Astrocyte (in vitro differentiated cells and primary cell): ENCODE measurements at regions not wholly inside any gene's neighbourhood (a gene's known extent, or its start where the extent isn't known, plus 50 kb on each side); places are given as distances from the start of the nearest gene placed in this dataset.
A peak's percentile ranks its signal among the peaks of the same experiment; 100 is the strongest.

Experiments
- DNase-seq: peaks from one replicate; pipeline ENCODE4 v3.0.0-alpha.2; 2010; ENCODE audit warnings: low read depth
- FAIRE-seq: peaks from 2 replicates; lab custom pipeline; 2011; peaks lifted over from hg19 to GRCh38; lab: Jason Lieb, UNC
- H2AFZ ChIP-seq: 2 replicates; pipeline ENCODE4 v1.6.0; 2012; ENCODE audit warnings: low read depth, low read length, inconsistent platforms
- H3K27ac ChIP-seq: 2 replicates; pipeline ENCODE4 v1.5.1; 2011; ENCODE audit warnings: low read depth, low read length, inconsistent platforms
- H3K27me3 ChIP-seq: 2 replicates; pipeline ENCODE4 v1.6.0; 2011; ENCODE audit warnings: low read length, inconsistent platforms; ENCODE audit not compliant: insufficient read depth
- H3K36me3 ChIP-seq: 2 replicates; pipeline ENCODE4 v1.5.1; 2011; ENCODE audit warnings: low read length, inconsistent platforms; ENCODE audit not compliant: insufficient read depth
- H3K4me1 ChIP-seq: 2 replicates; pipeline ENCODE4 v1.5.1; 2011; ENCODE audit warnings: low read length, inconsistent platforms; ENCODE audit not compliant: insufficient read depth
- H3K4me2 ChIP-seq: 2 replicates; pipeline ENCODE4 v1.6.0; 2012; ENCODE audit warnings: low read length, inconsistent platforms
- H3K4me3 ChIP-seq: 2 replicates; pipeline ENCODE4 v1.5.1; 2011; ENCODE audit warnings: low read depth, mild to moderate bottlenecking, low read length, inconsistent platforms; ENCODE audit not compliant: insufficient read depth
- H3K79me2 ChIP-seq: 2 replicates; pipeline ENCODE4 v1.6.0; 2012; ENCODE audit warnings: mild to moderate bottlenecking, low read length, inconsistent platforms; ENCODE audit not compliant: insufficient read depth
- H3K9ac ChIP-seq: 2 replicates; pipeline ENCODE4 v1.6.0; 2012; ENCODE audit warnings: mild to moderate bottlenecking, low read length, inconsistent platforms
- H3K9me3 ChIP-seq: 2 replicates; pipeline ENCODE4 v1.5.1; 2012; ENCODE audit warnings: low read depth, mild to moderate bottlenecking, low read length, inconsistent platforms; ENCODE audit not compliant: insufficient read depth
- H4K20me1 ChIP-seq: 2 replicates; pipeline ENCODE4 v1.6.0; 2012; ENCODE audit warnings: low read length, inconsistent platforms; ENCODE audit not compliant: insufficient read depth
- H3K27ac Mint-ChIP-seq: one replicate; pipeline ENCODE4 v1.8.0; 2021; ENCODE audit warnings: mild to moderate bottlenecking, mixed read lengths; ENCODE audit not compliant: unreplicated experiment
- H3K27me3 Mint-ChIP-seq: one replicate; pipeline ENCODE4 v1.8.0; 2021; ENCODE audit warnings: low read depth, mixed read lengths; ENCODE audit not compliant: unreplicated experiment
- H3K36me3 Mint-ChIP-seq: one replicate; pipeline ENCODE4 v1.8.0; 2021; ENCODE audit warnings: low read depth, mixed read lengths; ENCODE audit not compliant: unreplicated experiment
- H3K4me1 Mint-ChIP-seq: one replicate; pipeline ENCODE4 v1.8.0; 2021; ENCODE audit warnings: low read depth, mixed read lengths; ENCODE audit not compliant: unreplicated experiment
- H3K4me3 Mint-ChIP-seq: one replicate; pipeline ENCODE4 v1.8.0; 2021; ENCODE audit warnings: mild to moderate bottlenecking, moderate library complexity, mixed read lengths; ENCODE audit not compliant: unreplicated experiment
- H3K9me3 Mint-ChIP-seq: one replicate; pipeline ENCODE4 v1.8.0; 2021; ENCODE audit warnings: mild to moderate bottlenecking, mixed read lengths; ENCODE audit not compliant: unreplicated experiment
- CTCF ChIP-seq: IDR thresholded peaks from 2 replicates; pipeline ENCODE4 v1.5.1; 2011; ENCODE audit warnings: low read depth, mild to moderate bottlenecking, inconsistent platforms, low read length, moderate library complexity; ENCODE audit not compliant: insufficient read depth
- EZH2 ChIP-seq: IDR thresholded peaks from 2 replicates; pipeline ENCODE4 v1.6.1; 2012; ENCODE audit warnings: mild to moderate bottlenecking, low read length, inconsistent platforms; ENCODE audit not compliant: insufficient read depth

GRCh38 chr6:16819752-16820151, 58.5 kb upstream of the ATXN1 start:
- no peak overlapping the region for H3K27ac ChIP-seq
- H3K9me3 Mint-ChIP-seq = no peaks in the 10 kb centered on the region

GRCh38 chr6:16818992-16819626, 57.8 kb upstream of the ATXN1 start:
- no peaks in the 10 kb centered on the region for H3K79me2 ChIP-seq
- H3K36me3 Mint-ChIP-seq = no peaks in the 10 kb centered on the region
- H2AFZ ChIP-seq = no peak overlapping the region
- FAIRE-seq = no peak
- no peaks in the 10 kb centered on the region for H3K36me3 ChIP-seq
- H3K27ac ChIP-seq = no peak overlapping the region
- no peak for DNase-seq
- no peak overlapping the region for H3K9ac ChIP-seq
- H3K4me1 Mint-ChIP-seq = no peaks in the 10 kb centered on the region
- peaks cover 7% of the 10 kb centered on the region for H3K27me3 Mint-ChIP-seq
- H3K9me3 ChIP-seq = no peaks in the 10 kb centered on the region
- H3K9me3 Mint-ChIP-seq = no peaks in the 10 kb centered on the region
- peak overlapping the region; percentile 43 for H3K27ac Mint-ChIP-seq
- H3K27me3 ChIP-seq = no peaks in the 10 kb centered on the region
- H3K4me1 ChIP-seq = no peaks in the 10 kb centered on the region
- no peaks in the 10 kb centered on the region for H4K20me1 ChIP-seq
- TF ChIP-seq CTCF = no peak
- TF ChIP-seq EZH2 = no peak
- H3K4me2 ChIP-seq = no peak overlapping the region
- no peak overlapping the region for H3K4me3 Mint-ChIP-seq
- no peak overlapping the region for H3K4me3 ChIP-seq

More at GRCh38 chr6:16819752-16820151, 58.5 kb upstream of the ATXN1 start:
- H3K36me3 ChIP-seq = no peaks in the 10 kb centered on the region
- H3K79me2 ChIP-seq = no peaks in the 10 kb centered on the region
- no peaks in the 10 kb centered on the region for H3K27me3 ChIP-seq
- no peaks in the 10 kb centered on the region for H3K4me1 ChIP-seq
- peaks cover 7% of the 10 kb centered on the region for H3K27me3 Mint-ChIP-seq
- DNase-seq (no peak), FAIRE-seq (no peak)
- no peak overlapping the region for H2AFZ ChIP-seq
- H3K4me1 Mint-ChIP-seq = no peaks in the 10 kb centered on the region
- H3K36me3 Mint-ChIP-seq = no peaks in the 10 kb centered on the region
- TF ChIP-seq EZH2 = no peak
- TF ChIP-seq CTCF = no peak
- H3K27ac Mint-ChIP-seq = no peak overlapping the region
- no peaks in the 10 kb centered on the region for H3K9me3 ChIP-seq
- H3K4me3 Mint-ChIP-seq = no peak overlapping the region
- H3K4me3 ChIP-seq = no peak overlapping the region
- no peak overlapping the region for H3K9ac ChIP-seq
- H3K4me2 ChIP-seq = no peak overlapping the region
- H4K20me1 ChIP-seq = no peaks in the 10 kb centered on the region

GRCh38 chr6:16817594-16817993, 56.3 kb upstream of the ATXN1 start:
- TF ChIP-seq EZH2 (no peak), CTCF (no peak)
- no peak overlapping the region for H3K4me2 ChIP-seq
- H3K4me1 ChIP-seq = no peaks in the 10 kb centered on the region
- Mint-ChIP-seq H3K4me3 (no peak overlapping the region), H3K36me3 (no peaks in the 10 kb centered on the region), H3K4me1 (no peaks in the 10 kb centered on the region), H3K27me3 (peaks cover 2% of the 10 kb centered on the region), H3K9me3 (peaks cover 5% of the 10 kb centered on the region), H3K27ac (no peak overlapping the region)
- H3K36me3 ChIP-seq = no peaks in the 10 kb centered on the region
- H3K4me3 ChIP-seq = no peak overlapping the region
- no peak for FAIRE-seq
- no peak overlapping the region for H3K27ac ChIP-seq
- no peaks in the 10 kb centered on the region for H3K79me2 ChIP-seq
- no peaks in the 10 kb centered on the region for H4K20me1 ChIP-seq
- no peak overlapping the region for H2AFZ ChIP-seq
- peaks cover 10% of the 10 kb centered on the region for H3K9me3 ChIP-seq
- H3K9ac ChIP-seq = no peak overlapping the region
- DNase-seq = no peak
- H3K27me3 ChIP-seq = no peaks in the 10 kb centered on the region
